Endothelial cell of umbilical vein (primary cell): ENCODE measurements at regions not wholly inside any gene's neighbourhood (a gene's known extent, or its start where the extent isn't known, plus 50 kb on each side); places are given as distances from the start of the nearest gene placed in this dataset.

ENCODE experiments used
- CTCF ChIP-seq, 2 donors: IDR thresholded peaks; 1 replicate in 1 of 2; 2 replicates in 1 of 2; pipeline ENCODE4 v1.5.1; 2011; ENCODE audit warnings: low read length in 2 of 2, mild to moderate bottlenecking in 2 of 2, moderate library complexity in 2 of 2, control low read depth in 1 of 2, inconsistent platforms in 1 of 2, low read depth in 1 of 2; ENCODE audit not compliant: insufficient read depth in 1 of 2; ENCODE audit errors: extremely low read depth in 1 of 2
- EZH2 ChIP-seq: IDR thresholded peaks from 2 replicates; pipeline ENCODE4 v1.6.1; 2012; ENCODE audit warnings: borderline replicate concordance, low read depth, mild to moderate bottlenecking, moderate library complexity, low read length, inconsistent platforms; ENCODE audit not compliant: severe bottlenecking
- FOS ChIP-seq: IDR thresholded peaks from 2 replicates; pipeline ENCODE4 v1.6.1; 2011; ENCODE audit warnings: mild to moderate bottlenecking, low read length, moderate library complexity, borderline replicate concordance; ENCODE audit not compliant: insufficient read depth
- MAX ChIP-seq: IDR thresholded peaks from 2 replicates; pipeline ENCODE4 v1.6.1; 2011; ENCODE audit not compliant: insufficient read depth, insufficient read length
- POLR2A ChIP-seq: IDR thresholded peaks from 2 replicates; pipeline ENCODE4 v1.6.1; 2012; ENCODE audit warnings: low read depth, mild to moderate bottlenecking, control low read depth, low read length
- POLR2AphosphoS5 ChIP-seq: IDR thresholded peaks from 2 replicates; pipeline ENCODE4 v1.6.1; 2012; ENCODE audit warnings: low read depth, mild to moderate bottlenecking, control low read depth, low read length, moderate library complexity; ENCODE audit not compliant: insufficient read depth

- TF ChIP-seq POLR2AphosphoS5, result no peak
- TF ChIP-seq CTCF (IDR thresholded peaks at IDR 0.05; ENCODE audit: extremely low read depth in 1 of 2, insufficient read depth in 1 of 2, low read depth in 1 of 2, low read length in 2 of 2), result no peak
- no peak for TF ChIP-seq EZH2
- TF ChIP-seq POLR2A, result no peak
- TF ChIP-seq MAX, result no peak
- no peak for TF ChIP-seq FOS
Observed at GRCh38 chr1:170840371-170840770, 95.0 kb upstream of the MROH9 start.
